ENCODE measurements at regions not wholly inside any gene's neighbourhood (a gene's known extent, or its start where the extent isn't known, plus 50 kb on each side); places are given as distances from the start of the nearest gene placed in this dataset.

DNA sequence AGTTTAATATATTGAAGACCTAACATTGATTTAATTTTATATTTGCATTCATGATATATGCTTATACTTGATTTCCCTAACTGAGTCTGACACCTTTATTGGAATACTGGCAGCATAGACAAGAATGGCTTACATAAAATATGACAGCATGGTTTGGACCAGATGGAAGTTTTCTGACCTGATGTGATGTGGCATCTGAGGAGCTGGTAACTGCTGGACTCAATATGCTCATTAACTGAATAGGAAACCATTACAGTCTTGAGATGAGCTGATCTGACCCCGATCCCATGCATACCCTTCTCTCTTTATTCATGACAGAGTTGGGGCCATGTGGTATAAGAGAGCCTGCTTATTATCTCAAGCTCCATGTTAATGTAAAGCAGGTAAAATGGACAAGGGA, 604.8 kb upstream of the SEL1L start:
- TF ChIP-seq POLR2AphosphoS5 (IDR thresholded peaks at IDR 0.05; ENCODE audit: insufficient read depth, low read depth, low read length): no peak
- TF ChIP-seq EZH2 (IDR thresholded peaks at IDR 0.05; ENCODE audit: borderline replicate concordance, low read depth, low read length, severe bottlenecking): no peak
- TF ChIP-seq JUN (IDR thresholded peaks at IDR 0.05; ENCODE audit: borderline replicate concordance, insufficient read depth, insufficient read length, low read depth): no peak
- TF ChIP-seq, protein P1, sequence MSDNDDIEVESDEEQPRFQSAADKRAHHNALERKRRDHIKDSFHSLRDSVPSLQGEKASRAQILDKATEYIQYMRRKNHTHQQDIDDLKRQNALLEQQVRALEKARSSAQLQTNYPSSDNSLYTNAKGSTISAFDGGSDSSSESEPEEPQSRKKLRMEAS (IDR thresholded peaks at IDR 0.05; ENCODE audit: insufficient read depth, insufficient read length): no peak
- no peak for TF ChIP-seq POLR2A (IDR thresholded peaks at IDR 0.05; ENCODE audit: low read depth, low read length)
